ENCODE measurements at regions not wholly inside any gene's neighbourhood (a gene's known extent, or its start where the extent isn't known, plus 50 kb on each side); places are given as distances from the start of the nearest gene placed in this dataset.
A peak's percentile ranks its signal among the peaks of the same experiment; 100 is the strongest.

- in situ Hi-C loops (cut with HindIII; ENCODE audit: low pct_unique_long_range_greater_than_20kb, low sequenced_read_pairs) = no loop called here
- DNase-seq (ENCODE audit: low read depth) = no peak
These were observed 125.8 kb upstream of the NANOS1 start for GRCh38 chr10:118903691-118904090.

DNA sequence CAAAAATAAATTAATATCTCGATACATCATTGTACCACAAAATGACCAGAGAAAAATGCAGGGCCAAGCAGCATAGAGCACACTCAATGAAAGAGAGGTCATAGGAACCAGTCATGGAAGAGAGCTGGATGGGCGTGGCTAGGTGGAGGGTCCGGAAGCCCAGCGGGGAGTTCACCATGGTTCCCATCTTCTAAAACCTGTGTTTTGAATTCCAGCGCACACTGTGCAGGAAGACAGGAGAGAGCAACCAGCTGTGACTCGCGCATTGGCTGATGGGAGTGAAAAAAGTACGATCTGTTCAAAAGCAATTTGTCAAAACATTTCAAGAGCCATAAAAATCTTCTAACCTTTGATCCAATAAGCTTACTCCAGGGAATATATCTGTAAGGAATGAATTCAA is 125.2 kb upstream of the NANOS1 start:
- no peak for DNase-seq (ENCODE audit: low read depth)
- in situ Hi-C loops (cut with HindIII; ENCODE audit: low pct_unique_long_range_greater_than_20kb, low sequenced_read_pairs) = no loop called here

GRCh38 chr10:118907051-118907450 is 122.5 kb upstream of the NANOS1 start:
- in situ Hi-C loops (cut with HindIII; ENCODE audit: low pct_unique_long_range_greater_than_20kb, low sequenced_read_pairs) = no loop called here
- no peak for DNase-seq (ENCODE audit: low read depth)

DNA sequence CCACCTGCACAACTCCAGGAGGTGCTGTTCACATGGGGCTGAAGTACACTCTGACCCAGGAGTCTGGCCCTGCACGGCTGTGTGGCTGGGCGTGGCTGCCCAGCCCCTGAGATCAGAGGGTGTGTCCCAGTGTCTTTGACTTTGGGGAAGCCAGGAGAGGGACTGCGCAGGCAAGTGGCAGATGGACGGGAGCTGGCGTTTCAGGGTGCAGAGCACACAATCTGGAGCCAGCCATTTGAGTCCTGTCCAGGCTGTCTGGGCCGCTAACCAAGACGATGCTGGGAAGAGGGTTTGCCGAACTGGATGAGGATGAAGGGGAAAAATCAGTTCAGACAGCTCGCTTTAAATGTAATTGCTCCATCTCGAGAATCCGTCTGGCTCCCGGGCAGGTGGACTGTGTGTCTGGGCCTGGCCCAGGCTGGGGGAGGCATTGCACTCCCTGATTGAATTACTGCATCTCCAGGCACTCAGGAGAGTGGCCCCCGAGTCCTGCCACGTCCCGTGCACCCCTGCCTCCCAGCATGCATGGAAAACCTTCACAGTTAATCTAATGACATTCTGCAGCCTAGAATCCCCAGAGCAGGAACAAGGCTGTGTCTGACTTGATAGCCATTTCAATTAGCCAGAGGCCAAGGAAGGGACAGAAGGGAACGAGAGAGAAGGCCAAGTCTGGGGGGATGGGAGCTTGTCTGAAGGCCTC is 120.8 kb upstream of the NANOS1 start:
- DNase-seq (ENCODE audit: low read depth) = no peak
- in situ Hi-C loops (cut with HindIII; ENCODE audit: low pct_unique_long_range_greater_than_20kb, low sequenced_read_pairs) = no loop called here

- no peak for DNase-seq (ENCODE audit: low read depth)
- in situ Hi-C loops (cut with HindIII; ENCODE audit: low pct_unique_long_range_greater_than_20kb, low sequenced_read_pairs) = no loop called here
These were observed 118.8 kb upstream of the NANOS1 start for GRCh38 chr10:118910702-118911101.

DNA sequence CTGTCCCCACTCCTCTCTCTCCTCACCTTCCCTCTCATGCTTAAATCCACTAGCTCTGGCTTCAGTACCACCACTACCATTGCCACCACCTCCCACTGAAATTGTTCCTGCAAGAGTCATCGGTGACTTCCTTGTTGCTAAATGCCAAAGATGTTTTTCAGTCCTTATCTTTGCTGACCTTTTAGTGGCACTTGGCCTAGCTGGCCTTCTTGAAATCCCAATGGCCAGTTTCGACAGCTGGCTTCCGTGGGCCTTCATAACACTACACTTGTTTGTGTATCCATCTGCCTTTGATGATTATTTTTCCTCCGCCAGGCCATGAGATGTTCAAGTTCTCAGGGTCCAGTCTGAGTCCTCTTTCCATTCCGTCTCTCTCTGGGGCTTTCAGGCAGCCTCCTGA is 118.2 kb upstream of the NANOS1 start:
- in situ Hi-C loops (cut with HindIII; ENCODE audit: low pct_unique_long_range_greater_than_20kb, low sequenced_read_pairs) = no loop called here
- DNase-seq (ENCODE audit: low read depth) = peak; percentile 22

DNA sequence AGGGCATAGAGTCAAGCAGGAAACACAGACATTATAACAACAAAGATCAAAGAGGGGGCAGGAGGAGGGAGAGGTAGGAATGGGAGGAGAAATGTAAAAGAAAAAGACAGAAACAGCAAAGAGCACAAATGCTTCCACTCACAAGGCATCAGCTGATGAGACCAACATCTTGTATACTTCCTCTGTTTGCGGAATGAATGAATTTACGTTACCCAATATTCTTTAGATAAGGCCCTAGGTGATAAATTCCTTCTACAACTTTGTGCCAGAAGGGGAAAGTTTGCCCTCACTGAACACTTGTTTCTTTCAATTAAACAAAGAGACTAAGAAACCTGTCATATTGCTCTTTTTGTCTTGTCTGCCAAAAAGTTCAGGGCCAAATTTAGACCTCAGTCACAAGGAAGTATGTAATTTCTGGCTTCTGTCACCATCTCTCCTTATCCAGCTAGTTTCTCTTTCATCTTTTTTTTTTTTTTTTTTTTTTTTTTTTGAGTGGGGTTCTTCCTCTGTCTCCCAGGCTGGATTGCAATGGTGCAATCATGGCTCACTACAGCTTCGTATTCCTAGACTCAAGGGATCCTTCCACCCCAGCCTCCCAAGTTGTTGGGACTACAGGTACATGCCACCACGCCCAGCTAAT is 116.4 kb upstream of the NANOS1 start:
- in situ Hi-C loops (cut with HindIII; ENCODE audit: low pct_unique_long_range_greater_than_20kb, low sequenced_read_pairs) = no loop called here
- DNase-seq (ENCODE audit: low read depth) = no peak

GRCh38 chr10:118913825-118914224 is 115.7 kb upstream of the NANOS1 start:
- in situ Hi-C loops (cut with HindIII; ENCODE audit: low pct_unique_long_range_greater_than_20kb, low sequenced_read_pairs) = no loop called here
- DNase-seq (ENCODE audit: low read depth) = no peak

- no peak for DNase-seq (ENCODE audit: low read depth)
- in situ Hi-C loops (cut with HindIII; ENCODE audit: low pct_unique_long_range_greater_than_20kb, low sequenced_read_pairs) = no loop called here
These were observed 114.9 kb upstream of the NANOS1 start for GRCh38 chr10:118914629-118915028.

GRCh38 chr10:118915161-118915560 is 114.4 kb upstream of the NANOS1 start:
- in situ Hi-C loops (cut with HindIII; ENCODE audit: low pct_unique_long_range_greater_than_20kb, low sequenced_read_pairs) = no loop called here
- DNase-seq (ENCODE audit: low read depth) = no peak

GRCh38 chr10:118916777-118917176 is 112.7 kb upstream of the NANOS1 start:
- no peak for DNase-seq (ENCODE audit: low read depth)
- in situ Hi-C loops (cut with HindIII; ENCODE audit: low pct_unique_long_range_greater_than_20kb, low sequenced_read_pairs) = no loop called here

GRCh38 chr10:118917701-118918100 is 111.8 kb upstream of the NANOS1 start:
- no peak for DNase-seq (ENCODE audit: low read depth)
- in situ Hi-C loops (cut with HindIII; ENCODE audit: low pct_unique_long_range_greater_than_20kb, low sequenced_read_pairs) = no loop called here

GRCh38 chr10:118918116-118918515 is 111.4 kb upstream of the NANOS1 start:
- in situ Hi-C loops (cut with HindIII; ENCODE audit: low pct_unique_long_range_greater_than_20kb, low sequenced_read_pairs) = no loop called here
- no peak for DNase-seq (ENCODE audit: low read depth)

GRCh38 chr10:118918587-118918986 is 110.9 kb upstream of the NANOS1 start:
- in situ Hi-C loops (cut with HindIII; ENCODE audit: low pct_unique_long_range_greater_than_20kb, low sequenced_read_pairs) = no loop called here
- no peak for DNase-seq (ENCODE audit: low read depth)

DNA sequence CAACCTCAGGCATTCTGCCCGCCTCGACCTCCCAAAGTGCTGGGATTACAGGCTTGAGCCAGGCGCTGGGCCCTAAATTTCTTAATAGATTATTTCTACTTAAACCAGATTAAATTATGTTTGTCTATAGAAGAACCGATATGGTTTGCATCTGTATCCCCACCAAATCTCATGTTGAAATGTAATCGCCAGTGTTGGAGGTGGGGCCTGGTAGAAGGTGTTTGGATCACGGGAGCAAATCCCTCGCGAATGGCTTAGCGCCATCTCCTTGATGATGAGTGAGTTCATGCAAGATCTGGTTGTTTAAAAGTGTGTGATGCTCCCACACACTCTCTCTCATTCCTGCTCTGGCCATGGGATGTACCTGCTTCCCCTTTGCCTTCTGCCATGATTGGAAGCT is 109.3 kb upstream of the NANOS1 start:
- in situ Hi-C loops (cut with HindIII; ENCODE audit: low pct_unique_long_range_greater_than_20kb, low sequenced_read_pairs) = no loop called here
- no peak for DNase-seq (ENCODE audit: low read depth)

GRCh38 chr10:118922226-118922625 is 107.3 kb upstream of the NANOS1 start:
- no peak for DNase-seq (ENCODE audit: low read depth)

GRCh38 chr10:118922972-118923371 is 106.5 kb upstream of the NANOS1 start:
- DNase-seq (ENCODE audit: low read depth) = no peak
- in situ Hi-C loops (cut with HindIII; ENCODE audit: low pct_unique_long_range_greater_than_20kb, low sequenced_read_pairs) = no loop called here

More at GRCh38 chr10:118922226-118922625, 107.3 kb upstream of the NANOS1 start:
- in situ Hi-C loops (cut with HindIII; ENCODE audit: low pct_unique_long_range_greater_than_20kb, low sequenced_read_pairs) = no loop called here

DNA sequence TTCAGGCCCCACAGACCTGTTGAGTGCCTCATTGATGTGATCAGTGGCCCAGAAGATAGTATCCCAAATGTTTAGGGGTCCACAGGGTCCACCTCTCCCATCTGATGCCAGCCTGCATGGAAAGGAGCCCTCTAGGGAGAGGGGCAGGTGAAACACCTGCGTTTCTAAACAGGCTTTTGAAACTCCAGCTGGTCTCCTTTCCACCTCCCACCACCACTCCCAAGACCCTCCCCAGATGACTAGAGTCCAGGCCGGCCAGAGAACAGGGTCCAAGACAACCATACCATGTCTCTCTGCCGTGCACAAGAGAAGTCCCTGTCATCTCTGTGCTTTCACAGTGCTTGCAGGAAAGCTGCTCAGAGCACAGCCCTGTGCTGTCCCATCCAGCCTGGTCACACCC is 105.0 kb upstream of the NANOS1 start:
- in situ Hi-C loops (cut with HindIII; ENCODE audit: low pct_unique_long_range_greater_than_20kb, low sequenced_read_pairs) = no loop called here
- no peak for DNase-seq (ENCODE audit: low read depth)

GRCh38 chr10:118925404-118926071 is 104.0 kb upstream of the NANOS1 start:
- in situ Hi-C loops (cut with HindIII; ENCODE audit: low pct_unique_long_range_greater_than_20kb, low sequenced_read_pairs) = no loop called here
- DNase-seq (ENCODE audit: low read depth) = no peak

- DNase-seq (ENCODE audit: low read depth) = no peak
- in situ Hi-C loops (cut with HindIII; ENCODE audit: low pct_unique_long_range_greater_than_20kb, low sequenced_read_pairs) = no loop called here
These were observed 103.5 kb upstream of the NANOS1 start for GRCh38 chr10:118926072-118926417.

Measured in Caki2 (cell line).